Stimulated activated CD8-positive, alpha-beta memory T cell treated with anti-CD3 and anti-CD28 coated beads, Interleukin-7, amount 100 ng/mL, for 24 hours (primary cell): ENCODE measurements at regions not wholly inside any gene's neighbourhood (a gene's known extent, or its start where the extent isn't known, plus 50 kb on each side); places are given as distances from the start of the nearest gene placed in this dataset.
"Not testable (repeated sequence)": the region's sequence is repeated elsewhere in the genome, so short reads cannot be mapped to it uniquely, and the experiment has no call there.

Source experiments
- DNase-seq: peaks from one replicate; pipeline ENCODE4 v3.0.0-alpha.2; 2020; ENCODE audit warnings: low read depth

DNA sequence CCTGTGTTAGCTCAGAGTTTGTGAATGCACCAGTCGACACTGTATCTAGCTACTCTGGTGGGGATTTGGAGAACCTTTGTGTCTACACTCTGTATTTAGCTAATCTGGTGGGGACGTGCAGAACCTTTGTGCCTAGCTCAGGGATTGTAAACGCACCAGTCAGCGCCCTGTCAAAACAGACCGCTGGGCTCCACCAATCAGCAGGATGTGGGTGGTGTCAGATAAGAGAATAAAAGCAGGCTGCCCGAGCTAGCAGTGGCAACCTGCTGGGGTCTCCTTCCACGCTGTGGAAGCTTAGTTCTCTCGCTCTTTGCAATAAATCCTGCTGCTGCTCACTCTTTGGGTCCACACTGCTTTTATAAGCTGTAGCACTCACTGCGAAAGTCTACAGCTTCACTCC, 324.2 kb downstream of the RAD51AP2 start:
- DNase-seq: no peak

GRCh38 chr2:17193433-17193890, 324.8 kb downstream of the RAD51AP2 start:
- DNase-seq: not testable (repeated sequence)

- no peak for DNase-seq
Measured at GRCh38 chr2:17191223-17191622, 327.0 kb downstream of the RAD51AP2 start.

GRCh38 chr2:17190527-17190926, 327.7 kb downstream of the RAD51AP2 start:
- no peak for DNase-seq

DNA sequence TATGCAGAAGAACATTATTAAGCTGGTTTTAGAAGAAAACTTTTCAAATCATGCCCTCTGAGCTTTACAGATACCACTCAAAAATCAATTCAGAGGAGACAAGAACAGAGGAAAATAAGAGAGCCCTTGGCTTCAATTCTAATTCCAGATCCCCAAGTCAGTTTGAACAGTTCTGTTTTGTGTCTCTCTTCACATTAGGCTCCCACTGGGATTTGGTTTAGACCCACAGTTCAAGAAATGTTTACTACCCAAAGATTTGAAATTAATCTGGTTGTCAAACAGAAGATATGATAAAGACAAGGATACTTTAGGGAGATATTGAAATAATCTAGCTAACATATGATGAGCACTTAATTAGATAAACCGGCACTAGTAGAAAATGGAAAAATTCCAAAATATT, 329.5 kb downstream of the RAD51AP2 start:
- DNase-seq: no peak

- DNase-seq: no peak
Measured at GRCh38 chr2:17184512-17184911, 333.7 kb downstream of the RAD51AP2 start.

DNA sequence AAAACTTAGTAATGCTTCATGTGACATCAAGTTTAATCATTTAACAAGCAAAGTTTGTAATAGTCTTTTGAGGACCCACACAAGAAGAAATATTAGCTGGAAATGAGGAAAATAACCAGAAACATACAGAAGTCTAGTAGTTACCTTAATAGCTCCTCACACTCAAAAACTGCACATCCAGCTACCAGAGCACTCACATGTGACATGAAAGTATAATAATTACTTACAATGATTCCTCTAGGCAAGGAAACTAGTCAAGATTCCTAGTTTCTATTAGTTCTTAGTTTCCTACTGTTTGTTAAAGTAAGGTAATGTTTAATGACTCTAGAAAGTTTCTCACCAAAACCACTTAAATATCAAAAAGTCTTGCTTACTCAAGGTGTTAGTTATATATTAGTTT, 335.8 kb downstream of the RAD51AP2 start:
- no peak for DNase-seq

DNA sequence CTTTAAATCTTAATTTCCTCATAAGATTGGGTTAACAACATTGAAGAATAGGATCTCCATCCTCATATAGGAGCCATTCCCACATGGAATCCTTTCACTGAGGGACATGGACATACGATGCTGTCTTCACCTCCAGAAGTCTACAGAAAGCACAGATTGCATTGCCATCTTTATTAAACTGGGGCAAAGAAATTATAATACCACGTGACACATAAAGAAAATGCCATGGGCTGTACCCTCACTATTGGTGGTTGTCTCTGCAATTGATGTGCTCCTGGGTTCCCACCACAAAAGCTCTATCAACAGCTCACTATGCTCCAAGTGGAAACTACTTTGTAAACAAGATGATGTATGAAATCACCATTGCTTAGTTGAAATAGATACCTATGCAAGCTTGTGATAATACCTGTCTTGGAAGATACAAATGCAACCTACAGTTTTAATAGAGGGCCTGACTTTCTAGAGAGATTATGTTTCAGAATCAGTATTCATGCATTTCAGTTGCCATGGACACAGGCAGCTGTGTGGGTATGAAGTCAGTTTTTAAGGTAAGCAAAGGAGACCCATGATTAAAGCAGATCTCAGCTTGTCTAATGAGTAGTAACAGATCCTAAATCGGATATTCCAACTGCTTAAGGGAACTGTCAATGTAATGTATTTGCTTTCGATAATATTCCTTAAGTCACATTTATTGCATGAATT, 337.0 kb downstream of the RAD51AP2 start:
- DNase-seq: no peak

GRCh38 chr2:17179145-17179808, 339.0 kb downstream of the RAD51AP2 start:
- DNase-seq: no peak

DNA sequence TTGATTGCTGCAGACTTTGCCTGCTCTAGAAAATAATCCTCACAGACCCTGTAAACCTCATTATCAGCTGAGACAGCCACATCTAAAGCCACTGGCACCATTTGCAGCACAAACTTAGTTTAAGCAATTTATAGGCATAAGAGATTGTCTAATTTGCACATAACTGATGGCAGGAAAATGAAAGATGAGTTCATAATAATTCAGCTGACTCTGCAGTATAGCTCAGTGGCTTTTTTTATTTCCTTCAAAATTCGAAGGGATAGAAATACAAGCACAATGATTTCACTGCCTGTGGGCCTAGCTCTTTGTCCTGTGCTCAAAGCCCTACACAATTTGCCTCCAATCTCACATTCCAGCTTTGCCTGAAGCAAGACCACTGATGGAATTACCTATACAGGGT, 341.2 kb downstream of the RAD51AP2 start:
- DNase-seq: no peak

- no peak for DNase-seq
Measured at GRCh38 chr2:17171446-17172049, 346.7 kb downstream of the RAD51AP2 start.

- DNase-seq: no peak
Measured at GRCh38 chr2:17166506-17166905, 351.7 kb downstream of the RAD51AP2 start.

GRCh38 chr2:17164550-17164949, 353.7 kb downstream of the RAD51AP2 start:
- DNase-seq: no peak

GRCh38 chr2:17163638-17164037, 354.6 kb downstream of the RAD51AP2 start:
- DNase-seq: no peak

GRCh38 chr2:17162713-17163112, 355.5 kb downstream of the RAD51AP2 start:
- DNase-seq: no peak

DNA sequence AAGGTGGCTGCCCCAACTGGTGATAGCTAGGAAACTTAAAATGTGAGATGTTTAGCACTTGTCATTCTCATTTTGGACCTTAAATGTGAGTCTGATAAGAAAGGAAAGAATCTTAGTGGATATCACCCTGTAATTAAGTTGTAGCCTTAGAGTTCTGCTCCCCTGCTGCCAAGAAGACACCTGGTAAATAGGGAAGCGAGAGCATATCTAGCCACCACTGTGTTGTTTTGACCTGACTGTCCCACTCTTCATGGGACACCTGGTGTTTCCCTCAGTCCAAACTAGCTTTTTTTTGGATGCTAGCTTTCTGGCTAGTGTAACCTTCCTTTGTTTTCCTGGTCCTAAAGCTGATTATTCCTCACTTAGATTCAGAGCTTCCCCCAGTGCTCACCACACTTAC, 357.6 kb downstream of the RAD51AP2 start:
- DNase-seq: no peak

GRCh38 chr2:17156086-17156485, 362.2 kb downstream of the RAD51AP2 start:
- DNase-seq: no peak

DNA sequence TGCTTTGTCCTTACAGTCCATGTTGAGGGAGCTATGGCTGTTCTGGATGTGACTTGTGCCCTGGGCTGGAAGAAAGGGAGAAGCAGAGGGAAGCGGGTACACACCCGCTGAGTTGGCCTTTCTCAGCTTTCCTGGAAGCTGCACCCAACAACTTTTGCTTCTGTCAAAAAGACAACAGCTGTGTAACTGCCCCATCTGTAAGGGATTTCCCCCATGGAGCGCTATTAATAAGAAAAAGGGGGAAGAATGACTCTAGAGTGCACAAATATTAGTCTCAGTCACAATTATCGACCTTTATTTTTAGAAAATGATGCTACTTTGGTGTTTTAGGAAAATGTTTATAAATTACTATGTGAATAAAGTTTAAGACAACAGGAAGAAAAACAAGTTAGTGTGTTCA, 368.3 kb downstream of the RAD51AP2 start:
- no peak for DNase-seq

DNA sequence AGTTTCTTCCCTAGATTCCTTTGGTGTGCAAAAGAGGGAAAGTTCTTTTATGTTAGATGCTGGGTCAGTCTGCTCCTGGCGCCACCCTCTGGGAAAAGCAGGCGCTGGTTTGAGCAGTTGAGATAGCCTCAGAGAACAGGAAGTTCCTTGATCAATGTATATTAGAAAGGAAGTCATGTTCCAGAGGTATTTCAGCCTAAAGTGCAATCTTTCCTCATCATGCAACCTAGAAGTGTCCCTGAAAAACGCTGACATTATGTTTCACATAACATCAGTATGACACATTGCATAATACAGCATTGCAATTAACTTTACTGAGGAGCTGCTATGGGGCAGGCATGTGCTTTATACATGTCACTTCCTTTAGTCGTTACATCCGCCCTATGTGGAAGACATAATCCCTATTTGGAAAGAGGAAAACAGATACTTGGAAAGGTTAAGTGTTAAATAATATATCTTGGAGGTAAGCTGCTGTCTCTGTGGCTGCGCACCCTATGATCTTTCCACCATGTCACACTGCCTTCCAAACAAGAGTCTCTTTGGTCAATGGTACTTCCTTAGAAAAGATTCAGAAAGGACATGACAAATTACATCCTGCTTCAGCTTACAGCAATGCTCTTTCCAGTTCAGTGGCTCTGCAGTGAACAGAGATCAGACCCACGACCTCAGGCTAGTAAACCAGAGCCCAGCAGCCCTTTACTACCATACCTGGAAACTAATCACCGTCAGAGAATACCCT, 369.7 kb downstream of the RAD51AP2 start:
- no peak for DNase-seq

GRCh38 chr2:17146358-17146757, 371.9 kb downstream of the RAD51AP2 start:
- DNase-seq: no peak

DNA sequence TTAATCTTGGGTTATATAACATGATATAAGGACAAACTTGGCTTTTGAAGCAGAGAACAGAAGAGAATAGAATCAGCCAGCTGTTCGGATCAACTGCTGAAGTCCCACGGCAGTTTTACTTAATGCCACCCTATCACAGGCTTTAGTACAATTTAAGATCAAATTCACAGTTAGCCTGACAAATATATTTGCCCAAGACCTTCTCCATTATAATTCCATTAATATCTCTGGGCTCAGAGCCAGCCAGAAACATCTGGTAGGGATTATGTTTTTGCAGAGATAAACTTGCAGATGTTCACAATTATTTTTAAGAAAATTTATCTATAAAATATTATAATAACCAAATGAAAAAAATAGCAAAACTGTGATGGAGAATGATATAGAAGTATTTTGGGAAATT, 381.4 kb downstream of the RAD51AP2 start:
- no peak for DNase-seq

- no peak for DNase-seq
Measured at GRCh38 chr2:17136231-17136630, 382.0 kb downstream of the RAD51AP2 start.

DNA sequence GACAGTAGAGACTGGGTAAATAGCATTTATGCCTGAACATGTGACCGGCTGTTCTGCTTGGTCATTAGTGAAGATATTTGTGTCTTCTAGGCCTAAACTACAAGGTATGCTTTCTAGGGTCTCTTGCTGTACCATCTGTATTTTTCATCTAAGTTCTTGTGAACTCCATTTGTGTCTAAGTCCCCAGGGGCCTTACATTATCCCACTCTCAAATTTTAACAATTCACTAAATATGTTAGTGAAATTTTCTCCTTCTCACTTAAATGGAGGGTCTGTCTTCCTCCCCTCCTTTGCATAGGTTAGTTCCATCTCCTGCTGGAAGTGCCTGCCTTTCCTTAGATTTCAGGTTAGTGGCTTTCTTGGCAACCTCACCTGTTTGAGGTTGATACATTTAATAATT, 382.6 kb downstream of the RAD51AP2 start:
- no peak for DNase-seq
